ENCODE measurements at regions not wholly inside any gene's neighbourhood (a gene's known extent, or its start where the extent isn't known, plus 50 kb on each side); places are given as distances from the start of the nearest gene placed in this dataset.
A peak's percentile ranks its signal among the peaks of the same experiment; 100 is the strongest.

DNA sequence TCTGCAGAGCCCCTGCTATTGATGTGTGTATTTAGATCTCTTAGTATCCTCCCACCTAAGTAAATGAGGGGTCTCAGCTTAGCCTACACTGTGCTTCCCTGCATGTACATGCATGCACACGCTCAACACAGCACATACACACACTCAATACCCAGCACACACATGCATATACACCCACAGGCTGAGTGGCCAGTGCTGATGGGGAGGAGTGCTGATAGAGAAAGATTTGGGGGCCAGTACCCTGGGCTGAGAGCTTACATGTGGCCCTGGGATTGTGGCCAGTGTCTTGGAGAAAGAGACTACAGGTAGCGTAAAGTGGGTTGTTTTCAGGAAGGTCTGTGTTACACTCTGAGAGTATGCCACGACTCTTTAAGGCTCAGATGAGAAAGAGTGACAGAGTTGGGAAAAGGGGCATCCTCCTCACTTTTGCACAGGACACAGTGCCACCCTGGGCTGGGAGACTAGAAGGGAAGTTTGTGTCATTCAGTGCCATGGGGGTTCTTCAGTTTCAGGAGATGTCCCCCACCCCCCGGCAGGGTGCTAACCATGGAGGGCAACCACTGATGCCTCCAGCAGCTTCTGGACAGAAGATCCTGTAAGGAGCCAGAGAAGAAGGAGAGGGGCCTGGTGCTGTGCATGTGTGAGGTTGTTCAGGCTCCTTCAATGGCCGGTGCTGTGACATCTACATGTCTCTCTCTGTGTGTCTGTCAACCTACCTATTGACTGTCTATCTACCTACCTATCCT, 166.8 kb downstream of the RHOU start:
- Histone ChIP-seq H3K27ac (ENCODE audit: low read depth in 2 of 2, low read length in 2 of 2) (no peak overlapping the region), H3K36me3 (ENCODE audit: control insufficient read depth in 2 of 2, insufficient read depth in 2 of 2, low read length in 2 of 2) (no peaks in the 10 kb centered on the region), H3K4me3 (ENCODE audit: low read length in 2 of 2) (no peak overlapping the region), H3K9ac (ENCODE audit: low read depth in 1 of 2, low read length in 2 of 2) (no peak overlapping the region), H3K9me3 (ENCODE audit: control insufficient read depth in 2 of 2, low read length in 2 of 2) (no peaks in the 10 kb centered on the region), H3K27me3 (ENCODE audit: control insufficient read depth in 2 of 2, insufficient read depth in 2 of 2, low read length in 2 of 2) (no peaks in the 10 kb centered on the region), H3K4me1 (ENCODE audit: control insufficient read depth in 2 of 2, insufficient read depth in 2 of 2, low read length in 2 of 2) (peaks cover 0 to 13% of the 10 kb centered on the region in 2 donors)

- H3K27me3 ChIP-seq (ENCODE audit: control insufficient read depth in 2 of 2, insufficient read depth in 2 of 2, low read length in 2 of 2), result no peaks in the 10 kb centered on the region
- H3K9me3 ChIP-seq (ENCODE audit: control insufficient read depth in 2 of 2, low read length in 2 of 2), result no peaks in the 10 kb centered on the region
- H3K9ac ChIP-seq (ENCODE audit: low read depth in 1 of 2, low read length in 2 of 2), result no peak overlapping the region
- peaks cover 0 to 13% of the 10 kb centered on the region in 2 donors for H3K4me1 ChIP-seq (ENCODE audit: control insufficient read depth in 2 of 2, insufficient read depth in 2 of 2, low read length in 2 of 2)
- peak overlapping the region; percentile 2 to 35 for H3K27ac ChIP-seq (ENCODE audit: low read depth in 2 of 2, low read length in 2 of 2)
- H3K36me3 ChIP-seq (ENCODE audit: control insufficient read depth in 2 of 2, insufficient read depth in 2 of 2, low read length in 2 of 2), result no peaks in the 10 kb centered on the region
- no peak overlapping the region for H3K4me3 ChIP-seq (ENCODE audit: low read length in 2 of 2)
These were observed 167.6 kb downstream of the RHOU start for GRCh38 chr1:228902781-228903433.

- Histone ChIP-seq H3K4me1 (ENCODE audit: control insufficient read depth in 2 of 2, insufficient read depth in 2 of 2, low read length in 2 of 2) (peaks cover 0 to 13% of the 10 kb centered on the region in 2 donors), H3K27me3 (ENCODE audit: control insufficient read depth in 2 of 2, insufficient read depth in 2 of 2, low read length in 2 of 2) (no peaks in the 10 kb centered on the region), H3K27ac (ENCODE audit: low read depth in 2 of 2, low read length in 2 of 2) (peak overlapping the region; percentile 2 to 35), H3K36me3 (ENCODE audit: control insufficient read depth in 2 of 2, insufficient read depth in 2 of 2, low read length in 2 of 2) (no peaks in the 10 kb centered on the region), H3K9ac (ENCODE audit: low read depth in 1 of 2, low read length in 2 of 2) (no peak overlapping the region), H3K4me3 (ENCODE audit: low read length in 2 of 2) (no peak overlapping the region), H3K9me3 (ENCODE audit: control insufficient read depth in 2 of 2, low read length in 2 of 2) (no peaks in the 10 kb centered on the region)
These were observed 168.3 kb downstream of the RHOU start for GRCh38 chr1:228903434-228904071.

DNA sequence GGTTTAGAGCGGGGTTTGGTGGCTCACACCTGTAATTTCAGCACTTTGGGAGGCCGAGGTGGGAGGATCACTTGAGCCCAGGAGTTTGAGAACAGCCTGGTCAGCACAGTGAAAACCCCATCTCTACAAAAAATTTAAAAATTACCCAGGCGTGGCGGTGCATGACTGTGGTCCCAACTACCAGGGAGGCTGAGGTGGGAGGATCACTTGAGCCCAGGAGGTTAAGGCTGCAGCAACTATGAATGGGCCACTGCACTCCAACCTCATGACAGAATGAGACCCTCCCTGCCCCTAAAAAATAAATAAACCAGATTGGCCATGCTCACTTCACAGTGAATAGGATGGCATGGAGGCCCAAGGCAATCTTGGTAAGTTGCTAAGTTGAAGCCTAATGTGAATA, 168.9 kb downstream of the RHOU start:
- Histone ChIP-seq H3K27me3 (ENCODE audit: control insufficient read depth in 2 of 2, insufficient read depth in 2 of 2, low read length in 2 of 2) (no peaks in the 10 kb centered on the region), H3K4me3 (ENCODE audit: low read length in 2 of 2) (no peak overlapping the region), H3K9ac (ENCODE audit: low read depth in 1 of 2, low read length in 2 of 2) (no peak overlapping the region), H3K36me3 (ENCODE audit: control insufficient read depth in 2 of 2, insufficient read depth in 2 of 2, low read length in 2 of 2) (no peaks in the 10 kb centered on the region), H3K4me1 (ENCODE audit: control insufficient read depth in 2 of 2, insufficient read depth in 2 of 2, low read length in 2 of 2) (peaks cover 0 to 13% of the 10 kb centered on the region in 2 donors), H3K27ac (ENCODE audit: low read depth in 2 of 2, low read length in 2 of 2) (no peak overlapping the region), H3K9me3 (ENCODE audit: control insufficient read depth in 2 of 2, low read length in 2 of 2) (no peaks in the 10 kb centered on the region)

DNA sequence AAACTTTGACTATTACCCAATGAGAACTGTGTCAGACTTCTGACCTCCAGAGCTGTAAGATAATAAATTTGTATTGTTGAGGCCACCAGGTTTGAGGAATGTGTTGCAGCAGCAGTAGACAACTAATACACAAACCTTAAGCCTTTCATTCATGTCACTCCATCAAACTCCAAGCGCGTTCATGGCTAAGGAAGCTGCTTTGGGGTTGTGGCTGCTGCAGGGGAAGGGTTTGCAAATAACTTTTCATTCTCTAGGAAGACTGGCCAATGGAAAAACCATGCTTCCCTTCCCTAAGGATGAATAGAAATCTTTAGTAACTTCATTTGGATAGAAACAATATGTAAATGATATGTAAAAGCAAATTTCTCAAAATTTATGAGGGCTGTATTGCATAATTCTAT, 170.4 kb downstream of the RHOU start:
- no peaks in the 10 kb centered on the region for H3K9me3 ChIP-seq (ENCODE audit: control insufficient read depth in 2 of 2, low read length in 2 of 2)
- H3K27ac ChIP-seq (ENCODE audit: low read depth in 2 of 2, low read length in 2 of 2), result no peak overlapping the region
- H3K4me1 ChIP-seq (ENCODE audit: control insufficient read depth in 2 of 2, insufficient read depth in 2 of 2, low read length in 2 of 2), result peaks cover 0 to 13% of the 10 kb centered on the region in 2 donors
- H3K4me3 ChIP-seq (ENCODE audit: low read length in 2 of 2), result no peak overlapping the region
- H3K27me3 ChIP-seq (ENCODE audit: control insufficient read depth in 2 of 2, insufficient read depth in 2 of 2, low read length in 2 of 2), result no peaks in the 10 kb centered on the region
- H3K9ac ChIP-seq (ENCODE audit: low read depth in 1 of 2, low read length in 2 of 2), result no peak overlapping the region
- no peaks in the 10 kb centered on the region for H3K36me3 ChIP-seq (ENCODE audit: control insufficient read depth in 2 of 2, insufficient read depth in 2 of 2, low read length in 2 of 2)

- H3K27ac ChIP-seq (ENCODE audit: low read depth in 2 of 2, low read length in 2 of 2), result no peak overlapping the region
- no peaks in the 10 kb centered on the region for H3K9me3 ChIP-seq (ENCODE audit: control insufficient read depth in 2 of 2, low read length in 2 of 2)
- H3K9ac ChIP-seq (ENCODE audit: low read depth in 1 of 2, low read length in 2 of 2), result no peak overlapping the region
- no peaks in the 10 kb centered on the region for H3K27me3 ChIP-seq (ENCODE audit: control insufficient read depth in 2 of 2, insufficient read depth in 2 of 2, low read length in 2 of 2)
- H3K4me3 ChIP-seq (ENCODE audit: low read length in 2 of 2), result no peak overlapping the region
- no peaks in the 10 kb centered on the region for H3K36me3 ChIP-seq (ENCODE audit: control insufficient read depth in 2 of 2, insufficient read depth in 2 of 2, low read length in 2 of 2)
- H3K4me1 ChIP-seq (ENCODE audit: control insufficient read depth in 2 of 2, insufficient read depth in 2 of 2, low read length in 2 of 2), result peaks cover 0 to 10% of the 10 kb centered on the region in 2 donors
These were observed 171.1 kb downstream of the RHOU start for GRCh38 chr1:228906223-228906860.

DNA sequence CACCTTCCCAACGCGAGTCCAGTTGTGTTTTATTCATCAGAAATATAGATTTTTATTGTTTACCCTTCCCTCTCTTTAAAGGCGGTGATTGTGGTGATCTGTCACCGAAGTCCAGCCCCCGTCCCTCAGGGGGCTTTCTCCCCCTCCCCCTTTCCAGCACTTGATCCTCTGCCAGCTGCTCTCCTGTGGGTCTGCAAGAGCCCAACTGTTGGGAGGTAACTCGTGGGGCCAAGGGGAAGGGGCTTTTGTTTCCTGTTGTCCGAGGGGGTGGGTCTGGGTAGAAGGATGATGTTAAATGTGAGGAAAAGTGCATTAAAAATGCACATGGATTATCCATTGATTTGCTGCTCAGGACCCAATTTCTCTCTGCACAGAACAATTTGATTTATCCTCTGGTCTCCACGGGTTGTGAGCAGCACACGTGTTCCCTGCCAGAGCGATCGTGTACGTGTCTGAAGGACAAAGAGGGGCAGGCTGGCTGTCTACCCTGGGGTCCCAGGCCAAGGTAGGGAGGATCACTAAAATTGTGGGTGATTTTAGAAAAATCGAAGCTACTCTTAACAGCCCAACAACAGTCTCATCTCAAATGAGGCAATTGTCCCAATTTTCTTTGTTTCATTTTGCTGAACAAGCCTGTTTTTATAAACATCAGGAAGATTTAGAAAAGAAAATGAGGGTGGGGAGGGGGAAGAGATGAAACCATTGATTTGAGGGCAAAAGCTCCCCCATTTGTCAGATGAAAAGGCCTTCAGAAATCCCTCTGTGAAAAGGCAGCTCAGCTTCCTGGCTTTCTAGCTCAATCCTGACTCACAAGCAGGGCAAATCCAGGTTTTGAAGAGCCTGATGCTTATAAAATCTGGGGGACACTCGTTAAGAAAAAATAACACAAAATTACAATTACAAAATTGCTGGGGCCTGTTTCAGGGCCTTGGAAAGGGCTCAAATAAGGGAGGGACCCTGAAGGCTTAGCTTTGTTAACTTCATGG, 176.2 kb downstream of the RHOU start:
- Histone ChIP-seq H3K27me3 (ENCODE audit: control insufficient read depth in 2 of 2, insufficient read depth in 2 of 2, low read length in 2 of 2) (no peaks in the 10 kb centered on the region), H3K9ac (ENCODE audit: low read depth in 1 of 2, low read length in 2 of 2) (no peak overlapping the region), H3K4me1 (ENCODE audit: control insufficient read depth in 2 of 2, insufficient read depth in 2 of 2, low read length in 2 of 2) (no peaks in the 10 kb centered on the region), H3K9me3 (ENCODE audit: control insufficient read depth in 2 of 2, low read length in 2 of 2) (no peaks in the 10 kb centered on the region), H3K4me3 (ENCODE audit: low read length in 2 of 2) (no peak overlapping the region), H3K36me3 (ENCODE audit: control insufficient read depth in 2 of 2, insufficient read depth in 2 of 2, low read length in 2 of 2) (no peaks in the 10 kb centered on the region), H3K27ac (ENCODE audit: low read depth in 2 of 2, low read length in 2 of 2) (no peak overlapping the region)

GRCh38 chr1:228913626-228914414, 178.5 kb downstream of the RHOU start:
- H3K27ac ChIP-seq (ENCODE audit: low read depth in 2 of 2, low read length in 2 of 2), result no peak overlapping the region
- H3K4me1 ChIP-seq (ENCODE audit: control insufficient read depth in 2 of 2, insufficient read depth in 2 of 2, low read length in 2 of 2), result no peaks in the 10 kb centered on the region
- no peaks in the 10 kb centered on the region for H3K27me3 ChIP-seq (ENCODE audit: control insufficient read depth in 2 of 2, insufficient read depth in 2 of 2, low read length in 2 of 2)
- no peaks in the 10 kb centered on the region for H3K36me3 ChIP-seq (ENCODE audit: control insufficient read depth in 2 of 2, insufficient read depth in 2 of 2, low read length in 2 of 2)
- no peak overlapping the region for H3K9ac ChIP-seq (ENCODE audit: low read depth in 1 of 2, low read length in 2 of 2)
- no peaks in the 10 kb centered on the region for H3K9me3 ChIP-seq (ENCODE audit: control insufficient read depth in 2 of 2, low read length in 2 of 2)
- no peak overlapping the region for H3K4me3 ChIP-seq (ENCODE audit: low read length in 2 of 2)

DNA sequence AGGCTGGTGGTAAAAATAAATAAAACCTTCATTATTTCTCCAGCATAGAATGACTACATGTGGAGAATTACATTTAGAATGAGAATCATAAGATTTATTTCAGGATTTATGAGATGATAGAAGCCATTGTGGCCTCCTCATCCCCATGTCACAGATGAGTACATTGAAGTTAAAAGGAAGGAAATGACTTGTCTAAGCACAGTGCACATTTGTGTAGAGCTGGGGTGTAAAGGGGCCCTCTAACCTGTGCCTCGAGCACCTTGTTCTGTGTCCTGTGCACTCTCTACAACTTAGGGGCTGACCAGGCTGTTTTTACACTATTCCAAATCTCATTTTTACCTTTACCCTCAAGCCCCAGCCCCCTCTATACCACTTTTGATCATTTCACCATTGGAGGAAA, 179.4 kb downstream of the RHOU start:
- no peaks in the 10 kb centered on the region for H3K27me3 ChIP-seq (ENCODE audit: control insufficient read depth in 2 of 2, insufficient read depth in 2 of 2, low read length in 2 of 2)
- no peak overlapping the region for H3K9ac ChIP-seq (ENCODE audit: low read depth in 1 of 2, low read length in 2 of 2)
- no peaks in the 10 kb centered on the region for H3K36me3 ChIP-seq (ENCODE audit: control insufficient read depth in 2 of 2, insufficient read depth in 2 of 2, low read length in 2 of 2)
- no peaks in the 10 kb centered on the region for H3K9me3 ChIP-seq (ENCODE audit: control insufficient read depth in 2 of 2, low read length in 2 of 2)
- no peak overlapping the region for H3K4me3 ChIP-seq (ENCODE audit: low read length in 2 of 2)
- no peak overlapping the region for H3K27ac ChIP-seq (ENCODE audit: low read depth in 2 of 2, low read length in 2 of 2)
- no peaks in the 10 kb centered on the region for H3K4me1 ChIP-seq (ENCODE audit: control insufficient read depth in 2 of 2, insufficient read depth in 2 of 2, low read length in 2 of 2)
